Loucy (cell line): ENCODE measurements at regions not wholly inside any gene's neighbourhood (a gene's known extent, or its start where the extent isn't known, plus 50 kb on each side); places are given as distances from the start of the nearest gene placed in this dataset.

Experiments used
- CTCF ChIP-seq: fragments of 200-600 bp; sonication (generic); conservative IDR thresholded peaks from 2 replicates; pipeline ENCODE4 v1.5.1; 2014; ENCODE audit warnings: mild to moderate bottlenecking, antibody characterized with exemption, low read length
- EZH2phosphoT487 ChIP-seq: fragments of 200-600 bp; IDR thresholded peaks from 2 replicates; pipeline ENCODE4 v1.6.1; 2018; ENCODE audit warnings: antibody characterized with exemption, mild to moderate bottlenecking, moderate library complexity, borderline replicate concordance

- TF ChIP-seq EZH2phosphoT487 (no peak), CTCF (no peak)
Observed at GRCh38 chr6:80623066-80623815, 516.8 kb downstream of the BCKDHB start.
